ENCODE measurements at regions not wholly inside any gene's neighbourhood (a gene's known extent, or its start where the extent isn't known, plus 50 kb on each side); places are given as distances from the start of the nearest gene placed in this dataset.

DNA sequence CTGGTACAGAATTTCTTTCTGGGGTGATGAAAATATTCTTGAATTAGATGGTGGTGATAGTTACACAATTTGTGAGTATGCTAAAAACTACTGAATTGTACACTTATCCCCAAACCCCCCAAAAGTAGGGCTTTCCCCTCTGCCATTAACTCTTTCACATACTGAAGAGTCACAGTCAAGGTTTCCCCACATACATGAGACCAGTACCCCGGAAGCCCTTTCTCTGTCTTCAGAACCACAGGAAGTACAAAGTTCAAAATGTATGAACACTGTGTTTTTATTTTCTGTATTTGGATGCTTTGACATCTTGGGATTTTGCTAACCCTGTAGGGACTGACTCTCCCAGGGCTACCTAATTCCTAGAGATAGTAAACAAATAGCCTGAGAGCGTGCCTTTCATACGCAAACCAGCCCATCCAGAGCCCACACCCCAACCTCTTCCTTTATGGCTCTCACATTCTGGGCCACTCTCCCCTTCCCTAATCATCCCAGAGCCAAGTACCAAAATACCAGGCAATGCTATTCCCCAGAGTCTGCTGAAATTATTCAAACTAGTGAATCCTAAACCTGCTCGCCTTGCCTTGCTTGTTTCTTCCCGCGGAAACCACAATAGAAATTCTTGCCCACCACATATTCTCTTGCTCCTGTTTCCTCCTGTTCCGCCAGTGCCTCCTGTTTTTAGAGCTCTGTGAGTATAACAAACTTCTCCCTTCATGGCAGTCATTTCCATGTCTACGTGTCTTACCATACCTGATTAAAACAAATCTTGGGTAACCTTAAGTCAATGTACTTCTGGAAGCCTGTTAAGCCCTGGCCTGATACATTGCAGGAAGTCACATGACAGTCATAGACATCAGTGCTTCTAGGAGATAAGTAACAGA is 524.8 kb downstream of the FUT8 start:
- DNase-seq: no peak
- Histone ChIP-seq H3K4me3 (no peak overlapping the region), H3K9me3 (no peaks in the 10 kb centered on the region), H3K36me3 (no peaks in the 10 kb centered on the region), H3K27me3 (no peaks in the 10 kb centered on the region)

DNA sequence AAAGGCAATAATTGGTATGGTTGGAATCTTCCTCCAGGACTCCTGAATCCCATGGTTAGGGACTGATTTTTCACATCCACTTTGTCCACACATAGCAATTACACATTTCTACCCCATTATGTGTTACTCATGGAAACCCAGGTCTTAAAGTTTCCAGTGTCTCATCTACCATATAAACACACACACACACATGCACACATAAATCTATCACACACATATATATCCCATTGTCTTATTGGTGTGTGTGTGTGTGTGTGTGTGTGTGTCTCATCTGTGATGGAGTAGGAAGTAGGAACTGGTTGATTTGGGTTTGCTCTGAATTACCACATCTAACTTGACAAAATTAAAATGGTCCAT is 525.4 kb downstream of the FUT8 start:
- H3K36me3 ChIP-seq: no peaks in the 10 kb centered on the region
- no peak for DNase-seq
- no peak overlapping the region for H3K4me3 ChIP-seq
- H3K9me3 ChIP-seq: no peaks in the 10 kb centered on the region
- H3K27me3 ChIP-seq: no peaks in the 10 kb centered on the region

DNA sequence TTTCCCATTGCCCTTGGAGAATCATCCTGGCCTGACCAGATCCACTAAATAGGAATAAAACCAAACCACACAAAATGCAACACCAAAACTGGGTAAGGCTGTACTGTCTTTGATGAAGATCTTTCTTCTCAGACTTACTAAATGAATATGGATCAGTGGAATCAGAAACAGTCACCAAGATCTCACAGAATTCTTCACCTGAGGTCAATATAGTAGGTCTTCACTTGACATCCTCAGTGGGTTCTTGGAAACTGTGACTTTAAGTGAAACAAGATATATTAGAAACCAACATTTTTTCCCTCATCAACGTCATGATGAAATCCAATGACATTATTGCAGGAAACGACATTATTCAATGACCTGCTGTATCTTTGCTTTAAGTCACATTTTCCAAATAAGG is 526.2 kb downstream of the FUT8 start:
- no peak for DNase-seq
- Histone ChIP-seq H3K4me3 (no peak overlapping the region), H3K36me3 (no peaks in the 10 kb centered on the region), H3K9me3 (no peaks in the 10 kb centered on the region), H3K27me3 (no peaks in the 10 kb centered on the region)

DNA sequence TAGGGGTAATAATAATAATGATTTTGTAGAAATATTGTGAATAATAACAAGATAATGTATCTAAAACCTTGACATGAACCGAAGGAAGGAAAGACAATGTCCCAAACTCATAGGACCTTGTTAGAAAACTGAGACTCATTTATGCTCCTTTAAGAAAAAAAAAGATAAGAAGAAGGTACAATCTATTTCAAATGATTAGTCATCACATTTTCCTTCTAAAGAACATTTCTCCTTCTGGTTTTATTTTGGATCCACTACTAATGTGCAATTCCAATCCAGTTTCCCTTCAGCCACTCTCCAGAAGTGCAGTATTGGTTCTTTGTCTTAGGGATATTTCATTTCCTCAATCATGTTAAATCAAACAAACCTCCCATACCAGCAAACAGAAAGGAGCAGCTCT is 526.7 kb downstream of the FUT8 start:
- Histone ChIP-seq H3K4me3 (no peak overlapping the region), H3K9me3 (no peaks in the 10 kb centered on the region), H3K27me3 (no peaks in the 10 kb centered on the region), H3K36me3 (no peaks in the 10 kb centered on the region)
- no peak for DNase-seq

DNA sequence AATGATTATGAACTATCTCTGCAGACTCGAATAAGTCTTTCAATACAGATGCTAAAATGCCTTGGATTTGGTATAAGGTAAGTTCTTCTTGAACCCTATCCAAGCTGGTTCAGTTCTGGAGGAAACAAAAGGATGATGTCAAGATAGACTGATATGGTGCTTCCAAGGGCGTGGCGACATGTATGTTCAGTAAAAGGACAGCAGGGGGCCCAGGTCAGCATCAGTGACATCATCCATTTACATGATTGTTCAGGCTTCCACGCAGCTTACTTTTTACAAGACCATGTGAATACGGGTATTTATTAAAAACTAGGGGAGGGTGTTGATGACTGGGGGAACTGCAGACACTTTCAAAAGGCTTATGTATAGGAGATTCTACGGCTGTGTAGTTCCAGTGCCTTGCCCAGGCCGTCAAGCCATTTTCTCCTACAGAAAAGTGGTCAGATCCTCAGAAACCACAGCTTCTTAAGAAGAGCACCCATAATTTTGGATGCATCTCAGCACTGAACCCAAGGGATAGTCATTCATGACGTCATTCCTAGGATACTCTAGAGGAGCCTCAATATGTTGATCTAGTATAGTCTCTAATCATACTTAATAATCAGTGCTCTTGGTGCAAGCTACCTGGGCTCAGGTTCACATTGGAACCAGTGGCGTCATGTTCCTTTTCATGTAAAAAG is 527.7 kb downstream of the FUT8 start:
- no peaks in the 10 kb centered on the region for H3K27me3 ChIP-seq
- no peaks in the 10 kb centered on the region for H3K9me3 ChIP-seq
- DNase-seq: no peak
- H3K4me3 ChIP-seq: no peak overlapping the region
- no peaks in the 10 kb centered on the region for H3K36me3 ChIP-seq

DNA sequence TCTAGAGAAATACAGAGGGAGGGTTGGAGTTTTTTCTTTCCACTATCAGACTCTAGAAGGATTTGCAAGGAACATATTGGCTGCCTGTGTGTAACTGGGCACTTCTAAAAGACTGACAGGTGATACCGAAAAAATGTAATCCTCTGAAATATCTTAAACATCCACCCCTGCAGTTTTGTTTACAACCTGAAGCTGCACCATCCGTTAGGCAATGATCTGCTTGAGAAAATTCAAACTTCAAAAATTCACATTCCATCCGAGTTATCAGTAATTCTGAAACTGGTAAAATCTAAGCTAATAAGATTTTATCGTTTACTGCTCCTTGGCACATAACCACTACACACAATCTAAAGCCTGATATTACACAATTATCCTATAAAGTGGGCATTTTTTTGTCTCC is 528.6 kb downstream of the FUT8 start:
- H3K27me3 ChIP-seq: no peaks in the 10 kb centered on the region
- DNase-seq: no peak
- no peak overlapping the region for H3K4me3 ChIP-seq
- no peaks in the 10 kb centered on the region for H3K9me3 ChIP-seq
- H3K36me3 ChIP-seq: no peaks in the 10 kb centered on the region

DNA sequence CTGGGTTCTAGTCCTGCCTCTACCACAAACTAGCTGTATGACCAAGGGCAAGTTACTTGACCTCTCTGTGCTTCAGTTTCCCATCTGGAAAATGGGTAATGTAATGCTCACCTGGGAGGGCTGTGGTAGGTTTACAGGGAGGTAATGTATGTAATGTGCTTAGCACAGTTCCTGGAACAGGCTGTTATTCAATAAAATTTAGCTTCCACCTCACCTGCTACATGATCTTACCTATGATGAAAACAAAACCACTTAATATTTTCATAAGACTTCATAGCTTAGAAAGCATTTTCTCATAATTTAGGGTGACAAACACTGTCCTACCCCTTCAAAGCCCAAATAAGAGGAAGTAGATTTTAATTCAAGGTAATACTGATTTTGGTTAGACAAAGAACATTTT is 530.6 kb downstream of the FUT8 start:
- Histone ChIP-seq H3K4me3 (no peak overlapping the region), H3K9me3 (no peaks in the 10 kb centered on the region), H3K36me3 (no peaks in the 10 kb centered on the region), H3K27me3 (no peaks in the 10 kb centered on the region)
- DNase-seq: no peak

DNA sequence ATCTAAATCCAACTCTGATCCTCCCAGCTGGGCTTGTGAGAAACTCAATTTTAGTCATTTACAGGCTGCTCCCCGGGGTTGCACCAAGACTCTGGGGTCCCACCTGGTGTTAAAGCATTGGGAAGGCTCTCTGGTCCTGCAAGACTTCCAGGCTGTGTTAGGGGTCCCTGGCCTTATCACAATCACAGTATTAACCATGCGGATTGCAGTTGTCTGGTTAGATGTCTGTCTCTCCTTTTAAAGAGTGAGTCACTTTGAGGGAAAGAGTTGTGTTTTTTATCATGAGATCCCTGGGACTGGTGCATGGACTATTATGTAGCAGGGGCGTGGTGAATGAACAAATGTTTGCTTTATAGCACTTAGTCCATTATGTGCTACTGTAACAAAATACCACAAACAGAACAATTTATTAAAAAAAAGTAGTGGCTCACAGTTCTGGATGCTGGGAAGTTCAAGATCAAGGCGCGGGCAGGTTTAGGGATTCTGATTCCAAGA is 531.4 kb downstream of the FUT8 start:
- Histone ChIP-seq H3K9me3 (no peaks in the 10 kb centered on the region), H3K4me3 (no peak overlapping the region)
- DNase-seq: no peak

DNA sequence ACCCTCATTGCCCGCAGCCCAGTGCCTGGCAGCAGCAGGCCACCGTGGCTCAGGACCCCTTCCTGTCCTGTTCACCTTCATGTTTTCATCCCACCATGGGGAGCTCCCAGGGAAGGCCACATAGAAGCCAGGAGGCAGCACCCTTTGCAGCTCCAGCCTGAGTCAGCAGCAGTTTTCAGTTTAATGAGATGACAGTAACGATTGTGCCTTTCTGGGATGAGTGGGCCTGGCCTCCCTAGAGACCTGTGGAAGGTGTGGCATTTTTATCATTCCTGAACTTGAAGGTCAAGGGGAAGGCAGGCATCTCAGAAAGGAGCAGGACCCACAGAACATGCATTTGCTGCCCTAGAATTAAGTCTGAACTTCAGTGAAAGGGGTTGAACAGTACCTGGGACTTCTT is 532.8 kb downstream of the FUT8 start:
- DNase-seq: no peak
- no peak overlapping the region for H3K4me3 ChIP-seq
- no peaks in the 10 kb centered on the region for H3K9me3 ChIP-seq
- no peaks in the 10 kb centered on the region for H3K27me3 ChIP-seq
- H3K36me3 ChIP-seq: no peaks in the 10 kb centered on the region

More for the DNA sequence above, 531.4 kb downstream of the FUT8 start:
- Histone ChIP-seq H3K36me3 (no peaks in the 10 kb centered on the region), H3K27me3 (no peaks in the 10 kb centered on the region)

DNA sequence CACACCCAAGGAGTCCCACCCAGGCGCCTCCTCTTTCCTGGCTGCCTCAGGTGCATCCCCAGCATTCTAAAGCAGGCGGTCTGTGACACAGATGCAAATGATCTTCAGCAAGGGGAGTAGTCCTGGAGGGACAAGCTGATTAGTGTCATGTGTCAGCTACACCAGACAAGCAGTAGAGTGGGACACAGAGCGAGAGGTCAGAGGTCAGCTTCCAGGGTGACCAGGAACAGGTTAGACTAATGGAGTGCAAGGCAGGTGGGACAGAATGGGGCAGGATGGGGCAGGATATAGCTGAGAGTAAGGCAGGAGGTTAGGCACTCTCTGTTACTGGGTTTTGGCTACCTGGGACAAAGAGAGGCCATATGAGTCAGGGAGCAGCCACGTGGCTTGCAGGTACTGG is 534.0 kb downstream of the FUT8 start:
- Histone ChIP-seq H3K9me3 (no peaks in the 10 kb centered on the region), H3K36me3 (no peaks in the 10 kb centered on the region), H3K27me3 (no peaks in the 10 kb centered on the region), H3K4me3 (no peak overlapping the region)
- no peak for DNase-seq

DNA sequence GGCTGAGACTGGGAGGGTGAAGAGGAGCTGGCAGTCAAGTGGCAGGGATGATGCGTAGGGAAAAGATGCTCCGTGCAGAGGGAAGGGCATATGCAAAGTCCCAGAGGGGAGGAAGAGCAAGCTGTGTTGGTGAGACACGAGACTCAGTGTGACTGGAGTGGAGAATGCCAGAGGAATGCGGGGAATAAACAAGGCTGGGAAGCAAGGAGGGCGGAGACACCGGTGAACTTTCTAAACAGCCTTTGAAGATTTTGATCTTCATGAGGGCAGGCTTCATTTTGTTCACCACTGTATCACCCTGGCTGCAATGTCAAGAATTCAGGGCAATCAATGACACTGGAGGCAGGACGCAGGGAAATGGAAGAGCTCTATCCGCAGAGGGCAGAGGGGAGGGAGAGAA is 535.8 kb downstream of the FUT8 start:
- Histone ChIP-seq H3K9me3 (no peaks in the 10 kb centered on the region), H3K4me3 (no peak overlapping the region), H3K36me3 (no peaks in the 10 kb centered on the region), H3K27me3 (no peaks in the 10 kb centered on the region)
- DNase-seq: no peak

DNA sequence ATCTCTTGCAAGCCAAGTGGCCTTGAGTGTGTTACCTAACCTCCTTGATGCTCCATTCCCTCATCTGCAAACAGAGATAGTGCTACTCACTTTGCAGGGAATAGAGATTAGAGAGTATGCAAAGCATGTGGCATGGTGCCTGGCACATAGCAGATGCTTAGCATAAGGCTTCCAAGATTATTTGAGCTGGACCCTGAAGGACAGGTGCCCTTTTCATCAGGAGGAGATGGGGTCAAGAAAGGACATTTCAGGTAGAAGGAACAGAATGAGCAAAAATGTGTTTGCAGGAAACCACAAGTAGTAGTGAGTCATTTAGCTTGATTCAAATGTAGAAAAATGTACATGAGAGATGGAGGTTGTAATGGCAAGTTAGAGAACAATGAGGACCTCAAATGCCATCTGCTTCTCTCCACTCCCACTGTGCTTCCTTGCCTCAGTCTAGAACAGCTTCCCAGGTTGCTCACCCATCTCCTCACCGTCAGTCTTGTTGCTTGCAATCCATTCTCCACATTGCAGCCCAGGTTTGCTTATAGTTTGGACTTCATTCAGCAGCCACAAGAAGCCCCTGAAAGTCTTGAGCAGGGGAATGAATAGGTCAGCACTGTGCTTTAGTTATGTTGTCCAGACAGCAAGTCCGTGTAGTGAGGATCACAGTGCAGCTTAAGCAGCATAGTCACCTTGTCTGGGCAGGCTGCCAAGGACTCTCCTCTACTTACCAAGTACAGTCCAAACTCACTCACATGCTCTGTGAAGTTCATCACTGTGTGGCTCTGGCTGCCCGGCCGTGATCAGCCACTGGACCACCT is 536.3 kb upstream of the CCDC196 start:
- Histone ChIP-seq H3K27me3 (no peaks in the 10 kb centered on the region), H3K36me3 (no peaks in the 10 kb centered on the region), H3K4me3 (no peak overlapping the region), H3K9me3 (no peaks in the 10 kb centered on the region)
- peak; percentile 1 for DNase-seq

DNA sequence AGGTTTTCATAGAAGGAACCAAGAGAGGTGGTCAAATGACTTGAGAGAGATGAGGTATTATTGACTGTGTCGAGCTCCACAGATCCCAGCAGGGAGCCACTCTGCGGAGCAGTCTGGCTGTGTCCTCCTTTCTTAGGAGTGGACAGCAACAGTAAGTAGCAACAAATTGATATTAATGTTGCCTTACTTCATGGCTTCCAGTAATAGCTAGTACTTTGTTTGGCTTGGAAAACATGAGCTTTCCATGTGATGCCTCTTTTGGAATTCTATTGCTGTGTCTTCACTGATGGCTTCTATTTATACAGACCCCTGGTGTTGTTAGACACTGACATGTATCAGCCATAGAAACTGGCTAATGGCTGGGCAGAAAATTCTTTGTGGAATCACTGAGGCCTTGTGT is 531.2 kb upstream of the CCDC196 start:
- Histone ChIP-seq H3K36me3 (no peaks in the 10 kb centered on the region), H3K4me3 (no peak overlapping the region), H3K9me3 (no peaks in the 10 kb centered on the region), H3K27me3 (no peaks in the 10 kb centered on the region)
- no peak for DNase-seq

DNA sequence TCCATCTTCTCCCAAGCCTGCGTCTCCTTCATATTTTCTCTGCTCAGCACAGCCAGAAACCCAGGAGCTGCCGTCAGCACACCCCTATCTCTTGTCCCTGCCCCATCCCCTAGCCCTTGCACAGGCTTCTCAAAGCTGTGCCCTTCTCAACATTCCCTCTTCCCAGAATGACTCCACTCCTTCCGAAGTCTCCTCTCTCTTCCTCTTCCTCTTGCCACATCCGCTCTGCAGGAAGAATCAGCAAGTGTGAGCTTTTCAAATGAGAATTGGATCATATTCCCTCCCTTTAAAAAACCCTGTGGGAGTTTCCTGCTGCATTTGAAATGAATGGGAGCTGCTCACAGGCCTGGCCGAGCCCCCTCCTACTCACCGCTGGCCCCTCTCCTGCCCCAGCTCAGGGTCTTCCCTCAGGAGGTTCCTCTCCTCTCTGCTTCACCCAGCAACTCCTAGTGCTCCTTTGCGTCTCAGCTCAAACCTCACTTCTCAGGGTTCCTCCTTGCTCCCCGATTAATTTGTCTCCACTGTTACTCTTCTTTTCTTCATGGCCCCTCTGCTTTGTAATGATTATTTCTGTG is 528.5 kb upstream of the CCDC196 start:
- no peaks in the 10 kb centered on the region for H3K27me3 ChIP-seq
- no peaks in the 10 kb centered on the region for H3K36me3 ChIP-seq
- no peak overlapping the region for H3K4me3 ChIP-seq
- DNase-seq: no peak
- H3K9me3 ChIP-seq: no peaks in the 10 kb centered on the region

DNA sequence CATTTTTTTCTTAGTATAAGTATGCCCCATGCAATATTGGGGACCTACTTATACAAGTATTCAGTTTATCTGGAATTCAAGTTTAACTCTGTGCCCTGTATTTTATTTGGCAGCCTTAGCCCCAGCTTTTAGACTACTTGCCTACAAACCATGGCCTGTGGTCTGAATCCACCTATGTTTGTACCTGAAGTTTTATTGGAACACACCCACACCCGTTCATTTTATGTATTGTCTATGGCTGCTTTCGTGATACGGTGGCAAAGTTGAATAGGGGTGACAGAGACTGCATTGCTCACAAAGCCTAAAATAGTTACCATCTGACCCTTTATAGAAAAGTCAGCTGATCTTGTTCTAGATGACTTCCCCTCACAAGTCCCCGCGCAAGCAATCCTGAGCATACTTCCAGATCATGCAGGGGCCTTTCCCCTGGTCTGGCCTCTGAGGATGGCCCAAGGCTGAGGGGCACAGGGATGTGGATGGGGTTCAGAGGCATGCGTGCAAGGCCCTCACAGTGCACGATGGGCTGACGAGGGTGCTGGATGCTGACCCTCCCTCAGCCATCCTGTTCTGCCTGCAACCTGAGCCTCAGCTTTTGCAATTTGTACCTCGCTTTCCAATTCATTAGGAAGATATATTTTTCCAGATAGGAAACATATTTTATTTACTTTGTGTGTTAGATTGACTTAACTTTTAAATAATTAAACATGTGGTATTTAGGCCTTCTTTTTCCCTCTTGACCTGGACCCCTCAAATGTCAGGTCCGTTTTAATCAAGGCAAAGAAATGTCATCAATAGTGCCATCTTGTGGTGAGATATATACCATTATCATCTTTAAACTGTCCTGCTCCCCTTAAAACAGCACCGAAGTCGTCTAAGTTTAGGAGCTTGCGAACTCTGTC is 527.3 kb upstream of the CCDC196 start:
- Histone ChIP-seq H3K4me3 (no peak overlapping the region), H3K27me3 (no peaks in the 10 kb centered on the region), H3K9me3 (no peaks in the 10 kb centered on the region), H3K36me3 (no peaks in the 10 kb centered on the region)
- no peak for DNase-seq

DNA sequence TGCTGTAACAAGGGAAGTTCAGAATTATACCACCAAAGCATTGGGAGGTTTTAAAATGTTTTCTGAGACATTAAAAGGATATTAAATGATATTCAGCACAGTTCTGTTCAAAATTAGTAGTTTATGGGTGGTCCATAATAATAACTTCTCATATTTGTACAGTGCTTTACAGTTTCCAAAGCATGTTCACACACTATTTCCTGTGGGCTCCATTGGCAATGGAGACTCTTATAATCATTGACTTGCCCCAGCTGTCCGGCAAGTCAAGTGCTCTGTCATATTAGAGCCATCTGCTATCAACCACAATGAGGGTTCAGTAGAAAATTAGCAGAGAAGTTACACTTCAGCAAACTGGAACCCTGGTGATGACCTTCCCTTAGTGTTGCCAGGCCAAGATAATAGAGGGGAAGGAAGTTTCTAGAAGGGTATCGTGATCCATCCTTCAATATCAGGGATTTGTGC is 526.6 kb upstream of the CCDC196 start:
- Histone ChIP-seq H3K36me3 (no peaks in the 10 kb centered on the region), H3K4me3 (no peak overlapping the region), H3K9me3 (no peaks in the 10 kb centered on the region), H3K27me3 (no peaks in the 10 kb centered on the region)
- no peak for DNase-seq

All from MG63 (cell line).